ENCODE measurements at regions not wholly inside any gene's neighbourhood (a gene's known extent, or its start where the extent isn't known, plus 50 kb on each side); places are given as distances from the start of the nearest gene placed in this dataset.

- no peaks in the 10 kb centered on the region for H4K20me1 ChIP-seq (ENCODE audit: insufficient read depth, low read length)
- TF ChIP-seq CTCF (IDR thresholded peaks at IDR 0.05; ENCODE audit: low read depth, low read length) (no peak), EZH2phosphoT487 (IDR thresholded peaks at IDR 0.05; ENCODE audit: low read depth) (no peak)
- H3K9ac ChIP-seq (ENCODE audit: low read length) = no peak overlapping the region
- H3K27me3 ChIP-seq (ENCODE audit: low read depth, low read length) = no peaks in the 10 kb centered on the region
- no peaks in the 10 kb centered on the region for H3K9me3 ChIP-seq (ENCODE audit: insufficient read depth, low read length)
- H2AFZ ChIP-seq (ENCODE audit: low read depth, low read length) = no peak overlapping the region
- no peak overlapping the region for H3K27ac ChIP-seq (ENCODE audit: low read length)
- no peaks in the 10 kb centered on the region for H3K4me1 ChIP-seq (ENCODE audit: low read length)
- H3K4me2 ChIP-seq (ENCODE audit: low read length) = no peak overlapping the region
- no peaks in the 10 kb centered on the region for H3K79me2 ChIP-seq (ENCODE audit: low read length)
- no peaks in the 10 kb centered on the region for H3K36me3 ChIP-seq (replicated peaks; ENCODE audit: low read depth, low read length)
- H3K4me3 ChIP-seq (ENCODE audit: low read length) = no peak overlapping the region
Measured at GRCh38 chr10:21087476-21087875, 190.4 kb upstream of the NEBL start.

- Histone ChIP-seq H3K36me3 (replicated peaks; ENCODE audit: low read depth, low read length) (no peaks in the 10 kb centered on the region), H3K4me2 (ENCODE audit: low read length) (no peak overlapping the region), H3K4me3 (ENCODE audit: low read length) (no peak overlapping the region), H3K9ac (ENCODE audit: low read length) (no peak overlapping the region), H3K27ac (ENCODE audit: low read length) (no peak overlapping the region), H3K79me2 (ENCODE audit: low read length) (no peaks in the 10 kb centered on the region), H3K4me1 (ENCODE audit: low read length) (no peaks in the 10 kb centered on the region), H3K9me3 (ENCODE audit: insufficient read depth, low read length) (no peaks in the 10 kb centered on the region), H2AFZ (ENCODE audit: low read depth, low read length) (no peak overlapping the region), H4K20me1 (ENCODE audit: insufficient read depth, low read length) (no peaks in the 10 kb centered on the region), H3K27me3 (ENCODE audit: low read depth, low read length) (no peaks in the 10 kb centered on the region)
- TF ChIP-seq EZH2phosphoT487 (IDR thresholded peaks at IDR 0.05; ENCODE audit: low read depth) = no peak
- no peak for TF ChIP-seq CTCF (IDR thresholded peaks at IDR 0.05; ENCODE audit: low read depth, low read length)
Measured at GRCh38 chr10:21084700-21085099, 187.6 kb upstream of the NEBL start.

GRCh38 chr10:21083861-21084260, 186.8 kb upstream of the NEBL start:
- Histone ChIP-seq H3K4me2 (ENCODE audit: low read length) (no peak overlapping the region), H2AFZ (ENCODE audit: low read depth, low read length) (no peak overlapping the region)
- TF ChIP-seq EZH2phosphoT487 (IDR thresholded peaks at IDR 0.05; ENCODE audit: low read depth) (no peak), CTCF (IDR thresholded peaks at IDR 0.05; ENCODE audit: low read depth, low read length) (no peak)

GRCh38 chr10:21082206-21082605, 185.1 kb upstream of the NEBL start:
- no peak overlapping the region for H3K4me2 ChIP-seq (ENCODE audit: low read length)
- no peaks in the 10 kb centered on the region for H3K27me3 ChIP-seq (ENCODE audit: low read depth, low read length)
- no peak for TF ChIP-seq CTCF (IDR thresholded peaks at IDR 0.05; ENCODE audit: low read depth, low read length)
- TF ChIP-seq EZH2phosphoT487 (IDR thresholded peaks at IDR 0.05; ENCODE audit: low read depth) = no peak

More at GRCh38 chr10:21083861-21084260, 186.8 kb upstream of the NEBL start:
- Histone ChIP-seq H3K79me2 (ENCODE audit: low read length) (no peaks in the 10 kb centered on the region), H3K27ac (ENCODE audit: low read length) (no peak overlapping the region), H3K4me3 (ENCODE audit: low read length) (no peak overlapping the region), H3K27me3 (ENCODE audit: low read depth, low read length) (no peaks in the 10 kb centered on the region), H3K36me3 (replicated peaks; ENCODE audit: low read depth, low read length) (no peaks in the 10 kb centered on the region), H3K9me3 (ENCODE audit: insufficient read depth, low read length) (no peaks in the 10 kb centered on the region), H3K9ac (ENCODE audit: low read length) (no peak overlapping the region), H4K20me1 (ENCODE audit: insufficient read depth, low read length) (no peaks in the 10 kb centered on the region), H3K4me1 (ENCODE audit: low read length) (no peaks in the 10 kb centered on the region)

More at GRCh38 chr10:21082206-21082605, 185.1 kb upstream of the NEBL start:
- H3K4me1 ChIP-seq (ENCODE audit: low read length) = no peaks in the 10 kb centered on the region
- H3K36me3 ChIP-seq (replicated peaks; ENCODE audit: low read depth, low read length) = no peaks in the 10 kb centered on the region
- no peak overlapping the region for H3K9ac ChIP-seq (ENCODE audit: low read length)
- no peaks in the 10 kb centered on the region for H3K79me2 ChIP-seq (ENCODE audit: low read length)
- H2AFZ ChIP-seq (ENCODE audit: low read depth, low read length) = no peak overlapping the region
- no peaks in the 10 kb centered on the region for H4K20me1 ChIP-seq (ENCODE audit: insufficient read depth, low read length)
- H3K27ac ChIP-seq (ENCODE audit: low read length) = no peak overlapping the region
- no peak overlapping the region for H3K4me3 ChIP-seq (ENCODE audit: low read length)
- no peaks in the 10 kb centered on the region for H3K9me3 ChIP-seq (ENCODE audit: insufficient read depth, low read length)

All from OCI-LY3 (cell line).